HG02798 (cell line): ENCODE measurements at regions not wholly inside any gene's neighbourhood (a gene's known extent, or its start where the extent isn't known, plus 50 kb on each side); places are given as distances from the start of the nearest gene placed in this dataset.
A peak's percentile ranks its signal among the peaks of the same experiment; 100 is the strongest.

Experiments used
- ATAC-seq: cut with Tn5 transposase; IDR thresholded peaks from one replicate; pipeline ENCODE4 v1.9.1; 2021; ENCODE audit warnings: mild to moderate bottlenecking; ENCODE audit not compliant: unreplicated experiment, poor library complexity

GRCh38 chr6:148068437-148069061, 274.1 kb upstream of the SASH1 start:
- ATAC-seq = no peak

GRCh38 chr6:148069256-148069655, 273.4 kb upstream of the SASH1 start:
- ATAC-seq = no peak

GRCh38 chr6:148074291-148074690, 268.3 kb upstream of the SASH1 start:
- no peak for ATAC-seq

GRCh38 chr6:148074738-148075137, 267.9 kb upstream of the SASH1 start:
- peak; percentile 58 for ATAC-seq

GRCh38 chr6:148075352-148075751, 267.3 kb upstream of the SASH1 start:
- ATAC-seq = no peak

GRCh38 chr6:148076051-148076450, 266.6 kb upstream of the SASH1 start:
- ATAC-seq = no peak

- ATAC-seq = no peak
Observed at GRCh38 chr6:148080315-148080714, 262.3 kb upstream of the SASH1 start.

GRCh38 chr6:148081076-148081475, 261.6 kb upstream of the SASH1 start:
- no peak for ATAC-seq

GRCh38 chr6:148082044-148082443, 260.6 kb upstream of the SASH1 start:
- no peak for ATAC-seq

- ATAC-seq = no peak
Observed at GRCh38 chr6:148082696-148083095, 259.9 kb upstream of the SASH1 start.

- ATAC-seq = no peak
Observed at GRCh38 chr6:148085631-148086331, 256.9 kb upstream of the SASH1 start.

- no peak for ATAC-seq
Observed at GRCh38 chr6:148086386-148086785, 256.3 kb upstream of the SASH1 start.

- no peak for ATAC-seq
Observed at GRCh38 chr6:148086843-148087242, 255.8 kb upstream of the SASH1 start.

- ATAC-seq = no peak
Observed at GRCh38 chr6:148087659-148088058, 255.0 kb upstream of the SASH1 start.

GRCh38 chr6:148090326-148090725, 252.3 kb upstream of the SASH1 start:
- ATAC-seq = no peak

GRCh38 chr6:148091394-148091793, 251.2 kb upstream of the SASH1 start:
- ATAC-seq = no peak

- no peak for ATAC-seq
Observed at GRCh38 chr6:148103436-148103835, 239.2 kb upstream of the SASH1 start.

- ATAC-seq = no peak
Observed at GRCh38 chr6:148104131-148104530, 238.5 kb upstream of the SASH1 start.

- ATAC-seq = no peak
Observed at GRCh38 chr6:148105695-148106094, 236.9 kb upstream of the SASH1 start.

- no peak for ATAC-seq
Observed at GRCh38 chr6:148107911-148108310, 234.7 kb upstream of the SASH1 start.

- no peak for ATAC-seq
Observed at GRCh38 chr6:148109732-148110131, 232.9 kb upstream of the SASH1 start.

GRCh38 chr6:148110925-148111324, 231.7 kb upstream of the SASH1 start:
- ATAC-seq = no peak
